H1 (cell line): ENCODE measurements at regions not wholly inside any gene's neighbourhood (a gene's known extent, or its start where the extent isn't known, plus 50 kb on each side); places are given as distances from the start of the nearest gene placed in this dataset.

Experiments used
- CTCF ChIA-PET: fragments of 300-600 bp; sonication (Branson Sonifier 250); formaldehyde crosslinking; loops from one replicate; lab custom pipeline; 2021; ENCODE audit not compliant: partially characterized antibody; lab: Charles Lee
- POLR2A ChIA-PET: fragments of 300-600 bp; sonication (Branson Sonifier 250); formaldehyde crosslinking; loops from one replicate; lab custom pipeline; 2021; ENCODE audit warnings: inconsistent platforms; ENCODE audit not compliant: partially characterized antibody; lab: Charles Lee
- DNase-seq, 2 experiments: peaks; one replicate each; pipeline versions ENCODE4 v3.0.0 to v3.0.0-alpha.2; 2010 to 2022; ENCODE audit warnings: low spot score in 2 of 2, low read depth in 1 of 2, mixed read lengths in 1 of 2
- FAIRE-seq: peaks from 2 replicates; lab custom pipeline; 2011; peaks lifted over from hg19 to GRCh38; lab: Jason Lieb, UNC
- H2AFZ ChIP-seq: 2 replicates; pipeline ENCODE4 v1.8.1; 2012; ENCODE audit warnings: low read length, inconsistent platforms
- H2AK5ac ChIP-seq: 2 replicates; pipeline ENCODE4 v1.6.1; 2013; ENCODE audit warnings: low read depth, low read length
- H2BK120ac ChIP-seq: replicated peaks from 2 replicates; pipeline ENCODE3; 2013; ENCODE audit warnings: low read depth, low read length, inconsistent platforms
- H2BK12ac ChIP-seq: 2 replicates; pipeline ENCODE4 v1.6.1; 2013; ENCODE audit warnings: low read depth, low read length
- H2BK15ac ChIP-seq: 2 replicates; pipeline ENCODE4 v1.6.1; 2013; ENCODE audit warnings: low read length
- H2BK20ac ChIP-seq: 2 replicates; pipeline ENCODE4 v1.6.1; 2013; ENCODE audit warnings: low read length
- H2BK5ac ChIP-seq: 2 replicates; pipeline ENCODE4 v1.6.1; 2013; ENCODE audit warnings: low read depth, low read length
- H3K14ac ChIP-seq: 2 replicates; pipeline ENCODE4 v1.6.1; 2013; ENCODE audit warnings: inconsistent platforms; ENCODE audit not compliant: insufficient read length
- H3K18ac ChIP-seq: 2 replicates; pipeline ENCODE4 v1.6.1; 2013; ENCODE audit warnings: low read length; ENCODE audit errors: extremely low read depth
- H3K23ac ChIP-seq: 2 replicates; pipeline ENCODE4 v1.6.1; 2013; ENCODE audit warnings: inconsistent platforms; ENCODE audit not compliant: insufficient read length
- H3K23me2 ChIP-seq: 2 replicates; pipeline ENCODE4 v1.6.1; 2013; ENCODE audit warnings: low read depth, low read length
- H3K27ac ChIP-seq: 2 replicates; pipeline ENCODE4 v1.6.1; 2011; ENCODE audit warnings: low read depth, low read length, inconsistent platforms
- H3K27me3 ChIP-seq, 4 experiments: replicated peaks in 1 of 4; 1 replicate in 1 of 4; 2 replicates in 3 of 4; pipeline versions ENCODE4 v1.6.1 to v1.8.1; 2011 to 2013; ENCODE audit warnings: low read length in 3 of 4, mild to moderate bottlenecking in 3 of 4, inconsistent platforms in 2 of 4, mixed read lengths in 2 of 4, moderate library complexity in 1 of 4; ENCODE audit not compliant: control insufficient read depth in 3 of 4, insufficient read depth in 3 of 4; ENCODE audit errors: extremely low read depth in 1 of 4
- H3K36me3 ChIP-seq, 4 experiments: 2 replicates each; pipeline versions ENCODE4 v1.6.1 to v1.8.1; 2011 to 2013; ENCODE audit warnings: mild to moderate bottlenecking in 4 of 4, low read length in 3 of 4, moderate library complexity in 2 of 4, control low read depth in 1 of 4, inconsistent platforms in 1 of 4; ENCODE audit not compliant: insufficient read depth in 4 of 4, control insufficient read depth in 2 of 4
- H3K4ac ChIP-seq: replicated peaks from 2 replicates; pipeline ENCODE3; 2013; ENCODE audit warnings: low read length, low read depth, mixed read lengths, inconsistent platforms; ENCODE audit not compliant: insufficient read length
- H3K4me1 ChIP-seq, 4 experiments: replicated peaks in 1 of 4; 1 replicate in 1 of 4; 2 replicates in 3 of 4; pipeline versions ENCODE4 v1.6.1 to v1.8.1; 2011 to 2013; ENCODE audit warnings: low read length in 3 of 4, inconsistent platforms in 2 of 4, mixed read lengths in 1 of 4; ENCODE audit not compliant: insufficient read depth in 4 of 4, control insufficient read depth in 3 of 4
- H3K4me2 ChIP-seq, 2 experiments: 2 replicates each; pipeline versions ENCODE4 v1.6.1 to v1.8.1; 2011 to 2013; ENCODE audit warnings: low read depth in 2 of 2, low read length in 2 of 2, control low read depth in 1 of 2, inconsistent platforms in 1 of 2, mild to moderate bottlenecking in 1 of 2; ENCODE audit not compliant: insufficient read depth in 1 of 2
- H3K4me3 ChIP-seq, 4 experiments: fragments of 200-600, 300-600 bp in 1 of 4; sonication (generic), shearing (Covaris generic), sonication (Bioruptor Twin) in 1 of 4; 2 replicates each; pipeline versions ENCODE4 v1.5.1 to v1.8.1; 2011 to 2016; ENCODE audit warnings: low read length in 4 of 4, low read depth in 3 of 4, control low read depth in 2 of 4, inconsistent platforms in 2 of 4, mild to moderate bottlenecking in 2 of 4, mixed read lengths in 1 of 4, moderate library complexity in 1 of 4; ENCODE audit not compliant: insufficient read depth in 2 of 4; ENCODE audit errors: extremely low read depth in 1 of 4
- H3K56ac ChIP-seq: replicated peaks from 2 replicates; pipeline ENCODE3; 2013; ENCODE audit warnings: low read depth, mild to moderate bottlenecking, mixed read lengths, low read length, inconsistent platforms; ENCODE audit not compliant: insufficient read length
- H3K79me1 ChIP-seq: 2 replicates; pipeline ENCODE4 v1.6.1; 2013; ENCODE audit warnings: low read depth, low read length, control low read depth
- H3K79me2 ChIP-seq, 2 experiments: 2 replicates each; pipeline versions ENCODE4 v1.6.1 to v1.8.1; 2012 to 2013; ENCODE audit warnings: low read length in 2 of 2, mild to moderate bottlenecking in 2 of 2, inconsistent platforms in 1 of 2; ENCODE audit not compliant: insufficient read depth in 2 of 2, control insufficient read depth in 1 of 2
- H3K9ac ChIP-seq, 4 experiments: replicated peaks in 1 of 4; 1 replicate in 1 of 4; 2 replicates in 3 of 4; pipeline versions ENCODE4 v1.6.1 to v1.8.1; 2011 to 2013; ENCODE audit warnings: low read depth in 3 of 4, low read length in 3 of 4, control low read depth in 2 of 4, mild to moderate bottlenecking in 2 of 4, moderate library complexity in 2 of 4, inconsistent platforms in 1 of 4; ENCODE audit errors: extremely low read depth in 1 of 4
- H3K9me3 ChIP-seq, 2 experiments: 2 replicates each; pipeline versions ENCODE4 v1.6.1 to v1.8.1; 2012 to 2013; ENCODE audit warnings: mild to moderate bottlenecking in 2 of 2, moderate library complexity in 2 of 2, control low read depth in 1 of 2, inconsistent platforms in 1 of 2, low read depth in 1 of 2, low read length in 1 of 2, mixed read lengths in 1 of 2; ENCODE audit not compliant: insufficient read depth in 2 of 2
- H4K20me1 ChIP-seq, 2 experiments: replicated peaks in 1 of 2; 2 replicates each; pipeline versions ENCODE3 to v1.8.1; 2011 to 2013; ENCODE audit warnings: inconsistent platforms in 2 of 2, low read length in 2 of 2, mild to moderate bottlenecking in 1 of 2; ENCODE audit not compliant: insufficient read depth in 2 of 2, control insufficient read depth in 1 of 2
- H4K5ac ChIP-seq: 2 replicates; pipeline ENCODE4 v1.6.1; 2013; ENCODE audit warnings: low read length, low read depth, mixed read lengths, inconsistent platforms; ENCODE audit not compliant: insufficient read length
- H4K8ac ChIP-seq: 2 replicates; pipeline ENCODE4 v1.8.0; 2013; ENCODE audit warnings: mild to moderate bottlenecking, moderate library complexity, low read length, inconsistent platforms; ENCODE audit not compliant: insufficient read depth; ENCODE audit errors: extremely low read depth
- H4K91ac ChIP-seq: replicated peaks from 2 replicates; pipeline ENCODE3; 2013; ENCODE audit warnings: low read length, mixed read lengths, inconsistent platforms; ENCODE audit not compliant: insufficient read length
- ASH2L ChIP-seq: fragments of 200-600, 300-600 bp; sonication (generic); IDR thresholded peaks from one replicate; pipeline ENCODE4 v1.7.1; 2017; ENCODE audit warnings: low read length
- CTBP2 ChIP-seq: IDR thresholded peaks from 2 replicates; pipeline ENCODE4 v1.7.0; 2011; ENCODE audit warnings: borderline replicate concordance, mild to moderate bottlenecking, moderate library complexity, mixed read lengths, low read length; ENCODE audit not compliant: insufficient read depth, insufficient read length
- E2F6 ChIP-seq: IDR thresholded peaks from 2 replicates; pipeline ENCODE4 v1.6.1; 2012; ENCODE audit warnings: inconsistent platforms
- EZH2 ChIP-seq: fragments of 200-600 bp; sonication (generic); IDR thresholded peaks from 2 replicates; pipeline ENCODE4 v1.7.1; 2012; ENCODE audit warnings: low read depth, mild to moderate bottlenecking, moderate library complexity, low read length, inconsistent platforms; ENCODE audit not compliant: severe bottlenecking
- HDAC2 ChIP-seq, 2 experiments: fragments of 300-600 bp in 1 of 2; sonication (generic) in 1 of 2; IDR thresholded peaks; 2 replicates each; pipeline ENCODE4 v1.6.1; 2011 to 2012; ENCODE audit warnings: low read depth in 2 of 2, low read length in 2 of 2, mild to moderate bottlenecking in 2 of 2, moderate library complexity in 2 of 2, borderline replicate concordance in 1 of 2, inconsistent platforms in 1 of 2
- KDM5A ChIP-seq: fragments of 200-600 bp; IDR thresholded peaks from 2 replicates; pipeline ENCODE4 v1.7.1; 2012; ENCODE audit warnings: mild to moderate bottlenecking, low read length, inconsistent platforms, mixed read lengths
- MAX ChIP-seq: IDR thresholded peaks from 2 replicates; pipeline ENCODE4 v1.6.1; 2012; ENCODE audit warnings: inconsistent platforms
- PHF8 ChIP-seq: fragments of 200-600 bp; sonication (generic); conservative IDR thresholded peaks from 2 replicates; pipeline ENCODE4 v1.7.1; 2012; ENCODE audit warnings: low read depth, mild to moderate bottlenecking, inconsistent platforms, low read length, moderate library complexity
- POU5F1 ChIP-seq: IDR thresholded peaks from 2 replicates; pipeline ENCODE4 v1.6.1; 2011; ENCODE audit warnings: low read depth, mild to moderate bottlenecking, low read length, moderate library complexity
- SUZ12 ChIP-seq: fragments of 200-600 bp; sonication (generic); IDR thresholded peaks from 2 replicates; pipeline ENCODE4 v1.6.1; 2012; ENCODE audit warnings: mild to moderate bottlenecking, inconsistent platforms, low read length, moderate library complexity, mixed read lengths
- WGBS, 2 experiments: shearing (Covaris generic) in 1 of 2; methylation state at CpG; one replicate each; pipeline versions ENCODE4 v1.1.6 to v1.1.7; 2013 to 2015; ENCODE audit warnings: low lambda C conversion rate in 2 of 2, mixed read lengths in 2 of 2, inconsistent platforms in 1 of 2, low coverage in 1 of 2, missing lambda C conversion rate in 1 of 2; ENCODE audit not compliant: insufficient replicate concordance in 2 of 2, insufficient coverage in 1 of 2, insufficient read length in 1 of 2; ENCODE audit errors: extremely low coverage in 1 of 2, missing lambda C conversion rate in 1 of 2; 5-methylcytosine and 5-hydroxymethylcytosine counted together

- Histone ChIP-seq H2AK5ac (no peak overlapping the region), H2AFZ (no peak overlapping the region), H3K4me3 (peak overlapping the region in 1 of 4 experiments; percentile 11; a peak in 1 of 8 replicates), H3K56ac (no peak overlapping the region), H3K79me1 (no peaks in the 10 kb centered on the region), H2BK20ac (no peak overlapping the region), H3K9ac (no peak overlapping the region), H2BK15ac (no peak overlapping the region), H3K27me3 (no peaks in the 10 kb centered on the region), H4K5ac (peak overlapping the region; percentile 60), H3K4me1 (peaks cover 0 to 7% (median 0%) of the 10 kb centered on the region in 4 experiments; a peak in 2 of 7 replicates), H4K91ac (no peak overlapping the region), H3K27ac (no peak overlapping the region), H3K23me2 (no peaks in the 10 kb centered on the region), H3K9me3 (no peaks in the 10 kb centered on the region), H3K79me2 (no peaks in the 10 kb centered on the region), H4K8ac (no peak overlapping the region), H3K18ac (no peak overlapping the region; the same call in 1 of the 2 replicates), H2BK120ac (peak overlapping the region; percentile 28), H3K4ac (no peak overlapping the region)
- POLR2A ChIA-PET, result interaction anchor here (1.0 to 1.2 kb wide), 2 partner anchors 9 to 102 kb away, joined by 3 to 4 read pairs; no protein-coding TSS in a partner anchor
- DNase-seq (no peak), FAIRE-seq (no peak)
- TF ChIP-seq PHF8 (no peak), ASH2L (no peak), POU5F1 (no peak), KDM5A (no peak), HDAC2 (IDR thresholded peaks at IDR 0.05; ENCODE audit: borderline replicate concordance in 1 of 2, low read depth in 2 of 2, low read length in 2 of 2) (no peak), CTBP2 (no peak), E2F6 (no peak), EZH2 (no peak), MAX (no peak), SUZ12 (no peak)
- TF ChIP-seq, all 59 proteins: peak for 0
- Histone ChIP-seq H2BK12ac (no peak overlapping the region), H3K14ac (no peak overlapping the region), H3K4me2 (no peak overlapping the region), H3K23ac (no peak overlapping the region), H3K36me3 (peaks cover 0 to 3% (median 0%) of the 10 kb centered on the region in 4 experiments; a peak in 2 of 8 replicates), H2BK5ac (no peak overlapping the region), H4K20me1 (no peaks in the 10 kb centered on the region)
- WGBS, 2 experiments, result 78% methylated on average over 1 of the region's 1 CpG; no CpG with 5 or more reads in 1 of the 2 experiments
- CTCF ChIA-PET, result no interaction called here
These were observed 1491.8 kb upstream of the IGFBP7 start for GRCh38 chr4:58602022-58602421.
